Ovary (tissue), 3 donors: ENCODE measurements at regions not wholly inside any gene's neighbourhood (a gene's known extent, or its start where the extent isn't known, plus 50 kb on each side); places are given as distances from the start of the nearest gene placed in this dataset.

Source experiments
- EP300 ChIP-seq: sonication (generic); formaldehyde crosslinking; IDR thresholded peaks from one replicate; pipeline ENCODE4 v1.6.1; 2017; ENCODE audit warnings: antibody characterized with exemption
- POLR2A ChIP-seq: fragments of 450-650 bp; IDR thresholded peaks from one replicate; pipeline ENCODE4 v1.6.1; 2017; ENCODE audit warnings: antibody characterized with exemption, mild to moderate bottlenecking, moderate library complexity
- TF ChIP-seq, protein P1 (sequence below), 3 donors: fragments of 450-650 bp in 2 of 3; fragments of 200-600 bp in 1 of 3; IDR thresholded peaks; one replicate each; pipeline versions ENCODE4 v1.5.1 to v1.8.0; 2016 to 2022; ENCODE audit warnings: antibody characterized with exemption in 3 of 3, mild to moderate bottlenecking in 1 of 3
- donor health status: DM: no; HTN: no; CAD: no.

DNA sequence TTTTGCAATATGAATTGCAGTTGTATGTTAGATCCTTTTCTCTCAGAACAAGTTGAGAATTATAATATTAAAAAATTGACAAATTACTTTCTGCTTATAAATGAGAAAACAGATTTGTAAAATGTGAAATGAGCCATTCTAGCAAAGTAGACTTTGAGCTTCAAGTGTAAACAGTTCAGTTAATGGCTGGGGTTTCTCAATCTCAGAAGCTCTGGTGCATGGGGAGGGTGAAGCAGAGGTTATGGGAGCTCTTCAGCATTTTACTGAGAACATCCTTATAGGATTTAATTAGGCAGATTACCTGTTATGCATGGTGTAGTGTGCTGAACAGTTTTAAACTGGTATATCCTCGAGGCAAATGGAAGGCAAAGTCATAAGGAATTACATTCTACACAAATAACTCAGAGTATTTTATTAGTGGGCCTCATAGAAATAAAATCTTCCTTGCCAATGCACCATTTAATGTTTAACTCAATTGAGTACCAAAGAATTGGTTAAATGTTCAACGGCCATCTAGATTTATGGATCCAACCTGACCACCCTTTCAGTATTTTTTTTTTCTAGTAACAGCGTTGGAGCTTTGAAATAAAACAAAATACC is 1143.6 kb upstream of the ADGRL2 start:
- no peak for TF ChIP-seq POLR2A
- TF ChIP-seq, protein P1, sequence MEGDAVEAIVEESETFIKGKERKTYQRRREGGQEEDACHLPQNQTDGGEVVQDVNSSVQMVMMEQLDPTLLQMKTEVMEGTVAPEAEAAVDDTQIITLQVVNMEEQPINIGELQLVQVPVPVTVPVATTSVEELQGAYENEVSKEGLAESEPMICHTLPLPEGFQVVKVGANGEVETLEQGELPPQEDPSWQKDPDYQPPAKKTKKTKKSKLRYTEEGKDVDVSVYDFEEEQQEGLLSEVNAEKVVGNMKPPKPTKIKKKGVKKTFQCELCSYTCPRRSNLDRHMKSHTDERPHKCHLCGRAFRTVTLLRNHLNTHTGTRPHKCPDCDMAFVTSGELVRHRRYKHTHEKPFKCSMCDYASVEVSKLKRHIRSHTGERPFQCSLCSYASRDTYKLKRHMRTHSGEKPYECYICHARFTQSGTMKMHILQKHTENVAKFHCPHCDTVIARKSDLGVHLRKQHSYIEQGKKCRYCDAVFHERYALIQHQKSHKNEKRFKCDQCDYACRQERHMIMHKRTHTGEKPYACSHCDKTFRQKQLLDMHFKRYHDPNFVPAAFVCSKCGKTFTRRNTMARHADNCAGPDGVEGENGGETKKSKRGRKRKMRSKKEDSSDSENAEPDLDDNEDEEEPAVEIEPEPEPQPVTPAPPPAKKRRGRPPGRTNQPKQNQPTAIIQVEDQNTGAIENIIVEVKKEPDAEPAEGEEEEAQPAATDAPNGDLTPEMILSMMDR (IDR thresholded peaks at IDR 0.05) = no peak
- no peak for TF ChIP-seq EP300
